Suprapubic skin (tissue), 4 donors: ENCODE measurements at regions not wholly inside any gene's neighbourhood (a gene's known extent, or its start where the extent isn't known, plus 50 kb on each side); places are given as distances from the start of the nearest gene placed in this dataset.

ENCODE experiments used
- EP300 ChIP-seq: sonication (generic); formaldehyde crosslinking; IDR thresholded peaks from one replicate; pipeline ENCODE4 v1.6.1; 2017; ENCODE audit warnings: antibody characterized with exemption
- POLR2A ChIP-seq, 2 donors: fragments of 450-650 bp; IDR thresholded peaks; one replicate each; pipeline ENCODE4 v1.6.1; 2017; ENCODE audit warnings: antibody characterized with exemption in 2 of 2, mild to moderate bottlenecking in 2 of 2, moderate library complexity in 2 of 2
- POLR2AphosphoS5 ChIP-seq, 3 donors: sonication (generic); formaldehyde crosslinking; IDR thresholded peaks; one replicate each; pipeline ENCODE4 v1.6.1; 2017; ENCODE audit warnings: antibody characterized with exemption in 3 of 3
- TF ChIP-seq, protein P1 (sequence below), 2 donors: fragments of 200-600 bp in 1 of 2; fragments of 450-650 bp in 1 of 2; sonication (generic) in 1 of 2; IDR thresholded peaks; one replicate each; pipeline ENCODE4 v1.5.1; 2016 to 2019; ENCODE audit warnings: antibody characterized with exemption in 2 of 2, mild to moderate bottlenecking in 1 of 2, moderate library complexity in 1 of 2

DNA sequence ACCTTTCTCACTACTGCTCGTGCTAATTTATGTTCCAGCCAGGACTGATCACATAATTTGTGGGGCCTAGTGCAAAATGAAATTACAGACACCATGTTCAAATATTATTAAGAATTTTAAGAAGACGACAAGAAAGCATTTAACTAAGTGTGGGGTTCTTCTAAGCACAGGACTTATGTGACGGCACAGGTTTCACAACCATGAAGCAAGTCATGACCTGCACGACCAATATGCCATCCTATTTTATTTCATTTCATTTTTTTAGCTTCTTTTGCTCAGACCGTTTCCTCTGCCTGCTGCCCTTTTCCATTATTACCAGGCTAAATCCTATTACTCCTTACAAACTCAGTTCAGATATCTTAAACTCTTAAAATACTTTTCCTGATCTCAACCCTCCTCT lies 462.5 kb downstream of the AASDHPPT start:
- TF ChIP-seq POLR2A (IDR thresholded peaks at IDR 0.05) (no peak), POLR2AphosphoS5 (IDR thresholded peaks at IDR 0.05) (no peak), EP300 (no peak)
- TF ChIP-seq, protein P1, sequence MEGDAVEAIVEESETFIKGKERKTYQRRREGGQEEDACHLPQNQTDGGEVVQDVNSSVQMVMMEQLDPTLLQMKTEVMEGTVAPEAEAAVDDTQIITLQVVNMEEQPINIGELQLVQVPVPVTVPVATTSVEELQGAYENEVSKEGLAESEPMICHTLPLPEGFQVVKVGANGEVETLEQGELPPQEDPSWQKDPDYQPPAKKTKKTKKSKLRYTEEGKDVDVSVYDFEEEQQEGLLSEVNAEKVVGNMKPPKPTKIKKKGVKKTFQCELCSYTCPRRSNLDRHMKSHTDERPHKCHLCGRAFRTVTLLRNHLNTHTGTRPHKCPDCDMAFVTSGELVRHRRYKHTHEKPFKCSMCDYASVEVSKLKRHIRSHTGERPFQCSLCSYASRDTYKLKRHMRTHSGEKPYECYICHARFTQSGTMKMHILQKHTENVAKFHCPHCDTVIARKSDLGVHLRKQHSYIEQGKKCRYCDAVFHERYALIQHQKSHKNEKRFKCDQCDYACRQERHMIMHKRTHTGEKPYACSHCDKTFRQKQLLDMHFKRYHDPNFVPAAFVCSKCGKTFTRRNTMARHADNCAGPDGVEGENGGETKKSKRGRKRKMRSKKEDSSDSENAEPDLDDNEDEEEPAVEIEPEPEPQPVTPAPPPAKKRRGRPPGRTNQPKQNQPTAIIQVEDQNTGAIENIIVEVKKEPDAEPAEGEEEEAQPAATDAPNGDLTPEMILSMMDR (IDR thresholded peaks at IDR 0.05) = no peak
